Forelimb muscle (tissue), 1 donor: ENCODE measurements at regions not wholly inside any gene's neighbourhood (a gene's known extent, or its start where the extent isn't known, plus 50 kb on each side); places are given as distances from the start of the nearest gene placed in this dataset.
"Not testable (repeated sequence)": the region's sequence is repeated elsewhere in the genome, so short reads cannot be mapped to it uniquely, and the experiment has no call there.

Experiments used
- DNase-seq: peaks from one replicate; pipeline ENCODE4 v3.0.0-alpha.2; 2013; ENCODE audit warnings: low read depth

GRCh38 chr5:58300346-58300895, 159.5 kb downstream of the PLK2 start:
- DNase-seq, result no peak

DNA sequence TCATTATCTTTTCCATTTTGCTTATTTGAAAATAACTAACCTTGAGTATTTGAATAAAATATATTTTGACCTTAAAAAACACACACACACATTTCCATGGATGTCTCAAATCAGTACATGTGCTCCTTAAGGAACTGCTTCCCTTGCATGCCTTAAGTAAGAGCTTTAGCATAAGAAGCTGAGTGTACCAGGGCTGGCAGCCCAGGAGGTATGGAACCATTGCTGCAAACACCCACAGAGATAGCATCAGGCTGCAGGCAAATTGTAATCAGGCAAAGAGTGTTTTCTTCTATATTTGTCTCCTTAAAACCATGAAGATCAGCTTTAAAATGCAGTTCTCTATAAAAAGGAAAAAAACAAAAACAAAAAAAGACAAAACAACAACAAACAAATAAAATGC, 160.6 kb downstream of the PLK2 start:
- no peak for DNase-seq

GRCh38 chr5:58294598-58295305, 165.1 kb downstream of the PLK2 start:
- DNase-seq, result no peak

GRCh38 chr5:58288275-58288674, 171.6 kb downstream of the PLK2 start:
- DNase-seq, result not testable (repeated sequence)

DNA sequence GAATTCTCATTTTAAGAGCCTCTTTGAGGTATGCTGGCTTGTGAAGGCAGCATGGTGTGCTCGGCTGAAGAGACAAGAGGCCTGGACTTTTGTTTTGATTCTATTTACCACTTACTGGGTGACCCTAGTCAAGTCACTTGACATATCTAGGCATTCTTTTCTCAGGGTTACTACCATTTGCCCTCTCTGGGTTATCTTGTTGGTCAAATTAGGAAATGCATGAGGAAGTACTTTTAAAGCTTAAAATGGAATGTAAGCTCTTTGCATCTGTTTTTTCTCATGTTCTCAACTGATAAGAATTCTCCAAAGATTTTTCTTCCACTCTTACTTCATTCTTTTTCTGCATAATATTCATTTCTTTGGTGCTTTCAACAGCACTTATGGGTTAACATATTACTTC, 173.1 kb downstream of the PLK2 start:
- no peak for DNase-seq

DNA sequence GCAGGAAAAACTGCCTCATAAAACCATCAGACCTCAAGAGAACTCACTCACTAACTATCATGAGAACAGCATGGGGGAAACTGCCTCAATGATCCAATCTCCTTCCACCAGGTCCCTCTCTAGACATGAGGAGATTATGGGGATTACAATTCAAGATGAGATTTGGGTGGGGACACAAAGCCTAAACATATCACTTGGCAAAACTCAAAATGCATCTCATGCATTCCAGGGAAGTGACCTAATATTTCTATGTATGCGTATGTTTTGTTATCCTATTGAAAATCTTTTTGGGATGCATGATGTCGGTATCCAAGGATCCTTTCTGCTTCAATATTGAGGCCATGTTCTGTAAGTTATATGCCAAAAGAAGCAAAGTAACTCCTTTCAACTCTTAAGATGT, 174.0 kb downstream of the PLK2 start:
- no peak for DNase-seq

GRCh38 chr5:58284886-58285285, 175.0 kb downstream of the PLK2 start:
- DNase-seq, result no peak

- DNase-seq, result no peak
These were observed 178.7 kb downstream of the PLK2 start for GRCh38 chr5:58281189-58281588.

DNA sequence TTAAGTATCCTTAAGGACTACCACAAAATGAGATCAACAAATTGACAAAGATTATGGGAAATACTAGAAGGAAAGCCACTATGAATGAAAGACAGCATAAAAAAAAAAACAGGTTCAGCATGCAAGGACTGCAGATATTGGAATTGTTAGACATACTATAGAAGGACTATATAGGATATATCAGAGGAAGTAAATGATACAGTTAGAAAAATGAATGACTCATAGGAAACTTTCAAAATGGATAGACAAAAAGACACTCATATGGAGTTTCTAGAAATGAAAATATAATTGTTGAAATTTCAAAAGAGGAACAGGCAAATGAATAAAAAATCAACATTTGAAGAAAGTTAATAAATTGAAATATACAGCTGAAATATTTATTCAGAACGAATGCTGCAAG, 180.6 kb downstream of the PLK2 start:
- no peak for DNase-seq

DNA sequence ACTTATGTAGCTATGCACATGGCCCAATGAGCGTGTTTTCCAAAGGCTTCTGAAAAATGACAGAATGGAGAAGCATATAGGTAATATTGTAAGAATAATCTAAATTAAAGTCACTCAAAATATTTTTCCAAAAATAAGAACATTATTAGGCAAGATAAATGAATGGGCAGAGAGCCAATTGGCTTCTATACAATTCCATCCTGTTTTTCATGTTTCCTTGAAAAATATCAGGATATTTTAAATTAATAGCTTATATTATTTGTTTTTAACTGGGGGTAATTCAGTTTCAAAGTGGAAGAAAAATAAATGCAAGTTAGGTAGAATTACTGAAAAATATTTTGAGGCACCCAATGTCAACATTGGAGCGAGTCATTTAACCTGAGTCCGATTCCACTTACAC, 183.5 kb downstream of the PLK2 start:
- DNase-seq, result no peak

- no peak for DNase-seq
These were observed 184.4 kb downstream of the PLK2 start for GRCh38 chr5:58275516-58275915.

- DNase-seq, result no peak
These were observed 185.7 kb downstream of the PLK2 start for GRCh38 chr5:58274191-58274590.

DNA sequence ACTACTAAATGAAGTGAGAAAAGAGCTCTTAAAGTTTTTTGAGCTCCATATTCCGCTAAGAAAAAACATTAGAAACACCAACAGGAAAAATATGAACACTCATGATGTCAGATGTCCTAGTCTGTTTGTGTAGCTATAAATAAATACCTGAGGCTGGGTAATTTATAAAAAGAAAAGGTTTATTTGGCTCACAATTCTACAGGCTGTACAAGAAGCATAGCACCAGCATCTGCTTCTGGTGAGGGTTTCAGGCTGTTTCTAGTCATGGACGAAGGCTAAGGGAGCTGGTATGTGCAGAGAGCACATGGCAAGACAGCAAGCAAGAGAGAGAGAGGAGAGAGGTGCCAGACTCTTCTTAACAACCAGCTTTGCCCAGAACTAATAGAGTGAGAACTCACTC, 186.2 kb downstream of the PLK2 start:
- DNase-seq, result no peak

DNA sequence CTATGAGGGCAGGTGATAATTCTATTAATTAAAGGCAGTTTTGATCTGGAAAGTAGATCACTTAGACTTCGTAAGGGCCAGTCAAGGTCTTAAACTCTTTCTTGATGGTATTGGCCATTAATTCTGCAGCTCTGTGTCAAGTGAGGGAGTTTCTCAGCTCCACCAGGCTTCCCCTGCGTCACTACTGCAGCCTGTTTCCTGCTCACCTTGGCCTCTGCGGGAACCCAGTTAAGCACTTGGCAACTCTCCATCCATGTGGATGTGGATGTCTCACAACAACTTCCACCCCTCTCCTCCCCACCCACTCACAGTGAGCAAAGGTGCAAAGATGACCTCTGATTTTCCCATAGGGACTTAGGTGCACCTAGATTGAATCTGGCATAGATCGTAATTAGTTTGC, 191.6 kb downstream of the PLK2 start:
- no peak for DNase-seq

- no peak for DNase-seq
These were observed 193.5 kb downstream of the PLK2 start for GRCh38 chr5:58266402-58266801.

DNA sequence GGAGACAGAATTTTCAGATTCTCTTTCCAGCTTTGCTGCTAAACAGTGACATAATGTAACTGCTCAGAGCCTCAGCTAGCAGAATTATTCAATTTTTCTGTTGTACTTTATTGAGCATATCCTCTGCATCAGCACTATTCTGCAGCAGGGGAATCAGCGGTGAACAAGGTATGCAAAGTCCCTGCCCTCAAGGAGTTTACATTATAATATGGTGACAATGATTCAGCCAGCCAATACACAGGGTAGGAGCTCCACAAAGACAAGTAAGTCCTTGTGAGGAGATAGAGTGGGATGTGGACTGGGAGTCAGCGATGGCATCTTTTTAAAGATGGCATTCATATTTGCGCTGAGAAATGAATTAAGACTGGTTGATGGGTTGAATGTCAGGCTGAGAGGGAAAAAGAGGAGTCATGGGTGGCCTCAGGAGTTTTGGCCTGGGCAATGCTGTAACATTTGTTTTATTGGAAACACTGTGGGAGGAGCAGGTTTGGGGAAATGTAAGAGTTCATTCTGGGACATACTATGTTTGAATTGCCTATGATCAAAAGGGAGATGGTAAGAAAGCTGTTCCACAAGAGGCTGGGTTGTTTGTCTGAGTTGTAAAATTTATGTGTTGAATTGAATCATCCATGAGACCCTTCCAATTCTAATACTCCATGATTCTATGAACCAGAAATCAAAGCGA, 194.5 kb downstream of the PLK2 start:
- DNase-seq, result no peak

DNA sequence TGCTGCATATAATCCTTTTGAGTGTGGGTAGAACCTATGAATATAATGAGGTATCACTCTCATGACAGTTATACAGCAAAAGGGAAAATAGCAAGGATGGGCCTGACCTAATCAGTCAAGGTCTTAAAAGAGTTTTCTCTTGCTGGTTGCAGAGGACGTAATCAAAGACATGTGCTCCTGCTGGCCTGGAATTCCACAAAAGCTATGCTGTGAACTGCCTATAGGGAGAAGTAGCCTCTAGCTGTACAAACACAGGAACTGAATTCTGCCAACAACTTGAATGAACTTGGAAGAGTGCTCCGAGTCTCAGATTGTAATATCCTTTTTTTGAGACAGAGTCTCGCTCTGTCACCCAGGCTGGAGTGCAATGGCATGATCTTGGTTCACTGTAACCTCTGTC, 195.6 kb downstream of the PLK2 start:
- peak; percentile 60 for DNase-seq

- no peak for DNase-seq
These were observed 196.6 kb downstream of the PLK2 start for GRCh38 chr5:58263296-58263695.

DNA sequence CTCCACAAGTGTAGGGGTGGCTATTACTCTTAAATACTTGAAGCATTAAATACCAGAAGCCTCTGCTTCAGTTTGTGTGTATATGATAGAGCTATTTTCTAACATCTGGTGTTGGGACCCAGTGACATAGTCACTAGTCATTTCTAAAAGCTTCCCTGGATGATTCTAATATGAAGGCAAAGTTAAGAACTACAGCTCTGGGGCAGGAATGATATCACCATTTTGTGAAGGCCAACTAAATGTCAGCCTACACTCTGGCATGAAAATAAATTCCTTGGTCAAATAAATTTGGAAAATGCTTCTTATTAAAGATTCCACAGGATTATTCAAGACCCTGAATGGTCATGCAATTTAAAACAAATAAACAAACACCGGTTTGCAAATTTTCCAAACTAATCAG, 197.7 kb downstream of the PLK2 start:
- no peak for DNase-seq

GRCh38 chr5:58261605-58262004, 198.3 kb downstream of the PLK2 start:
- DNase-seq, result no peak

GRCh38 chr5:58260243-58260642, 199.6 kb downstream of the PLK2 start:
- no peak for DNase-seq

DNA sequence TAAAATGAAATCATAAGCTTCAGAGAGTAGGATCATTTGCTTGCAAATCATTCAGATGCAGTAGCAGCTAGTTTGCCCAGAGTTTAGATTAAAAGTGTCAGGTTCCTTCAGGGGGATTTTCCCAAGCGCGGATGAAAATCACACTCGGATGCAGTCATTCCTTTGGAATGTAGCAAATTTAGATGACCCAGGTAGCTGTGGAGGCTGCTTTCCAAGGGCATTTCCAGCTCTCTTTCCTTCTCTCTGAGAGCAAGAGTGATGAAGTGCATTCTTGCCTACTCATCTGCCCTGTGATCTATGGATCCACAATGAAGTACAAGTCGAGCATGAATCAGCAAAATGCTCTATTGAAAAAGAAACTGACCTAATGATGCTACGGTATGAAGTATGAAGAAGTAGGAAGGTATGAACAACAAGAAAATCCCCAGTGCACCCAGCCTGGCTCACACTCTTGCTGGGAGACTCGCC, 200.2 kb downstream of the PLK2 start:
- DNase-seq, result no peak

DNA sequence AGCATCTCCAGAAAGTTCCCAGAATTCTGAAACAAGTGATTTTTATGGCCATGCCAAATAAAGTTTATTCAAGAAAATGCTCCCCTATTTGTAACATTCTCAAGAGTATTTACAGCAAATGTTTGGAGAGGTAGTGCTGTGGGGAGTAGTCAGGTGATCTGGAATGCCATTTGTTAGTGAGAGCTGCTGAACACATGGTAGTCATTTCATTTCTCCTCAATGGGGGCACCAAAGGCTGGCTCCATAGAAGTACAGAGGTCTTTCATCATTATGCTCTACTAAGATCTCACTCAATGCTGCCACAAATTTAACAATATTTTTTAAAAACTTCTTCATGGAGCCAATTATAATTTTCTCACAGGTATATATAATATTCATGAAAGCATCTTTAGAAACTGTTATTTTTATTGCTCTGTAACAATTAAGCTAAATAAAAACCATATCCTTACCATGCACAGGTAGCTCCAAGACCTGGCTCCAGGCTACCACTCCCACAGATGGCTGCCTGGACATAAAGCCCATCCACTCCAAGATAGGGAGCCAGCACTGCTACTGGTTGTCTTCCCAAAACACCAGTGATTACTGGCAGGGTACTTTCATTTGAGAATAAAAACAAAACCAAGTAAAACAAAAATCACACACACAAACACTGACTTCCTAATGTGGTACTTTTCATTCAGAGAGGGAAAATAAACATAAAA, 200.8 kb downstream of the PLK2 start:
- DNase-seq, result no peak
